ENCODE measurements at regions not wholly inside any gene's neighbourhood (a gene's known extent, or its start where the extent isn't known, plus 50 kb on each side); places are given as distances from the start of the nearest gene placed in this dataset.

DNA sequence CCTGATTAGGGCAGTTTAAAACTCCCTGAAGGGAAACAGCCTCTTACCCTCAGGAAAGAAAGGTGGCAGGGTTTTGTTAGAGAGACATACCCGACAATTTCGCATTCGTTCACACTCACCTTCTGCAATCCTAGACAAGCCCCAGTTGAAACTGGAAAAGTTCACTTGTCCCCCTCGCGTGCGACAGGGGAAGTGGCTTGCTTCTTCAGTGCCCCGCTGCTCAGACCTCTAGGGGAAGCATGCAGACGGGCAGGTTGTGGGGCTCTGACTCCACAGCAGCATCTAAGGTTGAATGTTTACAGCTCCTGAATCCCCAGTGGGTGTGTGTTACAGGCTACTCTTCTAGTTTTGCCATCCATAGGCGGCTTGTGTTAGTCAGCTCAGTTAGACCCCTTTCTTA is 575.7 kb upstream of the ACO1 start:
- Histone ChIP-seq H3K27me3 (peaks cover 0 to 10% of the 10 kb centered on the region in 2 donors), H3K9me3 (no peaks in the 10 kb centered on the region), H3K4me3 (no peak overlapping the region), H3K27ac (no peak overlapping the region), H3K4me1 (no peaks in the 10 kb centered on the region), H3K36me3 (no peaks in the 10 kb centered on the region)
- DNase-seq (no peak), ATAC-seq (no peak)
- intact Hi-C loops (cut with DNase I): loop anchor here in 1 of 2 donors (10.0 kb wide), 1 partner anchor 694 kb away; no protein-coding TSS in a partner anchor
- TF ChIP-seq, protein P1, sequence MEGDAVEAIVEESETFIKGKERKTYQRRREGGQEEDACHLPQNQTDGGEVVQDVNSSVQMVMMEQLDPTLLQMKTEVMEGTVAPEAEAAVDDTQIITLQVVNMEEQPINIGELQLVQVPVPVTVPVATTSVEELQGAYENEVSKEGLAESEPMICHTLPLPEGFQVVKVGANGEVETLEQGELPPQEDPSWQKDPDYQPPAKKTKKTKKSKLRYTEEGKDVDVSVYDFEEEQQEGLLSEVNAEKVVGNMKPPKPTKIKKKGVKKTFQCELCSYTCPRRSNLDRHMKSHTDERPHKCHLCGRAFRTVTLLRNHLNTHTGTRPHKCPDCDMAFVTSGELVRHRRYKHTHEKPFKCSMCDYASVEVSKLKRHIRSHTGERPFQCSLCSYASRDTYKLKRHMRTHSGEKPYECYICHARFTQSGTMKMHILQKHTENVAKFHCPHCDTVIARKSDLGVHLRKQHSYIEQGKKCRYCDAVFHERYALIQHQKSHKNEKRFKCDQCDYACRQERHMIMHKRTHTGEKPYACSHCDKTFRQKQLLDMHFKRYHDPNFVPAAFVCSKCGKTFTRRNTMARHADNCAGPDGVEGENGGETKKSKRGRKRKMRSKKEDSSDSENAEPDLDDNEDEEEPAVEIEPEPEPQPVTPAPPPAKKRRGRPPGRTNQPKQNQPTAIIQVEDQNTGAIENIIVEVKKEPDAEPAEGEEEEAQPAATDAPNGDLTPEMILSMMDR (IDR thresholded peaks at IDR 0.05): no peak

DNA sequence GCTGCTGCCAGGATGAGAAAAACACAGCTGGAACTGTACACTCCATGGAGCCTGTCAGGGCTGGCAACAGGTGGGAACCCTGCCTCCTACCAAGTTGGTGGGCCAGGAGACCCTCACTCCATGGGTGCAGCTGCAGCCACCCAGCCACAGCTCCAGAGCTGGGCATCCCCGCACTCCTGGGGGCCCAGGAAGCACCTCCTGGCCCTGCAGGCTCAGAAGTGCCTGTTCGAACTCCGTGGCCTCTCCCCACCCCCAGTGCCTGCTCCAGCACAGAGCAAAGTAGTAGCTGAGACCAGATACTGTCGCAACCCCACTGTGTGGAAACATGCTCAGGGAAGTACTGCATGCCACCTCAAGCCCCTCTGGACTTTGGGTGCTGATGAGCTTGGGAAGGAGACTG is 564.0 kb upstream of the ACO1 start:
- Histone ChIP-seq H3K27ac (no peak overlapping the region), H3K9me3 (peaks cover 0 to 12% of the 10 kb centered on the region in 2 donors), H3K4me3 (no peak overlapping the region), H3K4me1 (no peaks in the 10 kb centered on the region), H3K36me3 (no peaks in the 10 kb centered on the region), H3K27me3 (no peaks in the 10 kb centered on the region)
- no peak for DNase-seq
- TF ChIP-seq, protein P1 (IDR thresholded peaks at IDR 0.05): no peak
- intact Hi-C loops (cut with DNase I): no loop called here
- no peak for ATAC-seq

DNA sequence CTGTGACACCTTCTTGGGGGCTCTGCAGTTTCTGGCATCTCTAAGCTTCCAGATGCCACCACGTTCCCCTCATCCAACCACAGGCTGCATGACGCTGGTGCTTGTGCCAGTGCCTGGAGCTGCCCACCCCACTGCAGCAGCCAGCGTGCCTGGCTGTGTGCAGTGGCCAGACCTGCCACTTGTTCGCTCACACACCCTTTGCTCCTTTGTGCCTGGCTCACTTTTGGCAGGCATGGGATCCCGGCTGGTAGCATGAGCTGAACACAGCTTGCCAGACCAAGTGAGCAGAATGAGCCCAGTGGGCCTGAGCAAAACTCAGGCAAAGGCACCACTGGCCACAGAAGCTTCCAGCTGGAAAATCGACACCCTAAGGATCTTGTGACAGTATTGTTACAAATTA is 562.9 kb upstream of the ACO1 start:
- H3K27ac ChIP-seq: no peak overlapping the region
- H3K9me3 ChIP-seq: peaks cover 0 to 12% of the 10 kb centered on the region in 2 donors
- H3K27me3 ChIP-seq: no peaks in the 10 kb centered on the region
- H3K4me3 ChIP-seq: no peak overlapping the region
- TF ChIP-seq, protein P1 (IDR thresholded peaks at IDR 0.05): no peak
- ATAC-seq (no peak), DNase-seq (peak in 1 of 4 donors; percentile 41)
- no peaks in the 10 kb centered on the region for H3K36me3 ChIP-seq
- no peaks in the 10 kb centered on the region for H3K4me1 ChIP-seq
- intact Hi-C loops (cut with DNase I): no loop called here

DNA sequence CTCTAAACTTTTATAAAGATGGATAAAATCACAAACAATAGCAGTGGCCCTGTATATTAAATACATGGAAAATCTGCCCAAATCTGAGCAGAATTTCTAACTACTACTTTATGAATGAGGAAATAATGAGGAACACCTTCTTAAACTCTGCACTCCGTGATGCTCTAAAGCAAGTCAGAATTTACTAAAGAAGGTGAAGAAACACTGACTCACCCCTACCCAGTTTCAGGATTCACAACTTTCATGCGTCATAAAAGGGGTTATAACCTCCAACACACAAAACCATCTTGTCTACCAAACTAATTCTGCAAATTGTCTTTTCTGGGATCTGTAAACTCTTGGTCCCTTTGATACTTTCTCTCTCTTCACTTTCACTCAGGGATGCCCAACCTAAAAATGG is 561.1 kb upstream of the ACO1 start:
- Histone ChIP-seq H3K9me3 (peaks cover 0 to 12% of the 10 kb centered on the region in 2 donors), H3K4me1 (no peaks in the 10 kb centered on the region), H3K4me3 (no peak overlapping the region), H3K27ac (no peak overlapping the region), H3K36me3 (no peaks in the 10 kb centered on the region), H3K27me3 (no peaks in the 10 kb centered on the region)
- intact Hi-C loops (cut with DNase I): no loop called here
- DNase-seq (no peak), ATAC-seq (no peak)
- TF ChIP-seq, protein P1 (IDR thresholded peaks at IDR 0.05): no peak

DNA sequence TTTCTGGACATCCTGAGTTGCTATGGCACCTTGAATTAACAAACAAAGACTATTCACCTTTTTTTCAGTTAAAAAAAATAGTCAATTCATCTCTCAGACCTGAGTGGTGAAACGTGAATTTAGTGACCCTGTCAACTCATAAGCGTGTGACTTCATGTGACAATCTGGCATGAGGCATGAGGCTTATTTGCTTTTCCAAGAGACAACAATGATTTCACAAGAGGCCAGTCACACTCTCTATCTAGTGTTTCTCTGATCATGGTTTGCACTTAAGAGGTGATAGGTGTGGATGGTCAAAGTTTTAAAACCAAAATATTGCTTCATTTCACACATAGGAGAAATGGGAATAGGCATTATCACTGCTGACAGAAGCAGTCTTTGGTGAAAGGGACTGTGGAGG is 559.6 kb upstream of the ACO1 start:
- Histone ChIP-seq H3K36me3 (no peaks in the 10 kb centered on the region), H3K27me3 (no peaks in the 10 kb centered on the region), H3K4me3 (no peak overlapping the region), H3K27ac (no peak overlapping the region), H3K9me3 (peaks cover 0 to 12% of the 10 kb centered on the region in 2 donors), H3K4me1 (no peaks in the 10 kb centered on the region)
- intact Hi-C loops (cut with DNase I): no loop called here
- ATAC-seq (no peak), DNase-seq (peak in 1 of 4 donors; percentile 7)
- TF ChIP-seq, protein P1 (IDR thresholded peaks at IDR 0.05): no peak
